ENCODE measurements at regions not wholly inside any gene's neighbourhood (a gene's known extent, or its start where the extent isn't known, plus 50 kb on each side); places are given as distances from the start of the nearest gene placed in this dataset.
"Not testable (repeated sequence)": the region's sequence is repeated elsewhere in the genome, so short reads cannot be mapped to it uniquely, and the experiment has no call there.

- H3K36me3 Mint-ChIP-seq (ENCODE audit: low read depth); H3K27ac Mint-ChIP-seq; H3K4me3 Mint-ChIP-seq; H3K9me3 Mint-ChIP-seq; POLR2A ChIA-PET; H3K4me1 Mint-ChIP-seq; ATAC-seq (ENCODE audit: low read depth); H3K27me3 Mint-ChIP-seq; DNase-seq; intact Hi-C loops (cut with micrococcal nuclease); CTCF ChIA-PET: not testable (repeated sequence)
These were observed 75.9 kb downstream of the OR4F16 start for GRCh38 chr1:610538-610937.

DNA sequence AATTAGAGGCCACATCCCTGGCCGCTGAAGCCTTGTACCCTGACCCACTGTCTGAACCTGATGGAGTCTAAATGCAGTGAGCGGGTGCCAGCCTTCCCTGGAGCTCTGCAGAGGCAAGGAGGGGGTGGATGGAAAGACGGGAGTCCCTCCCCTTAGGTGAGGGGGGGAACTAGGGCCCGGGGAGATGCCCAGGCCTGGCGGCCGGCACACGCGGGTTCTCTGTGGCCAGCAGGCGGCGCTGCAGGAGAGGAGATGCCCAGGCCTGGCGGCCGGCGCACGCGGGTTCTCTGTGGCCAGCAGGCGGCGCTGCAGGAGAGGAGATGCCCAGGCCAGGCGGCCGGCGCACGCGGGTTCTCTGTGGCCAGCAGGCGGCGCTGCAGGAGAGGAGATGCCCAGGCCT is 77.3 kb downstream of the OR4F16 start:
- H3K4me1 Mint-ChIP-seq; H3K27ac Mint-ChIP-seq; POLR2A ChIA-PET; CTCF ChIA-PET; intact Hi-C loops (cut with micrococcal nuclease); H3K27me3 Mint-ChIP-seq; H3K36me3 Mint-ChIP-seq (ENCODE audit: low read depth); H3K9me3 Mint-ChIP-seq; H3K4me3 Mint-ChIP-seq; DNase-seq; ATAC-seq (ENCODE audit: low read depth): not testable (repeated sequence)

DNA sequence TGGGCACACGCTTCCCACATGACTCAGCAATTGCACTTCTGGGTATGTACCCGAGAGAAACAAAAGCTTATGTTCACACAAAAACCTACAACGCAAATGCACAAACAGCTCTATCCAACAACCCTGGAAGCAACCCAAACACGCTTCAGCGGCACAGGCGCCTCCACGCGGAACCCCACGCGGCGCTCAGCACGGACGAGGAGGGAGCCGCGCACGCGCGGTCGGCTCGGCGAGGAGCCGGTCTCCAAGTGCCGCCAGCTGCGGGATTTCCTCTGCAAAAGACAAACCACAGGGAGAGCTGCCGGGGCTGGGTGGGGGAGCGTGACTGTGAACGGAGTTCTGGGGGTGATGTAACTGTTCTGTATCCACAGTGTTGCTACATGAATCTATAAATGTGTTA is 81.2 kb downstream of the OR4F16 start:
- CTCF ChIA-PET; H3K27ac Mint-ChIP-seq; POLR2A ChIA-PET; DNase-seq; H3K9me3 Mint-ChIP-seq; H3K4me3 Mint-ChIP-seq; H3K4me1 Mint-ChIP-seq; intact Hi-C loops (cut with micrococcal nuclease); ATAC-seq (ENCODE audit: low read depth); H3K27me3 Mint-ChIP-seq; H3K36me3 Mint-ChIP-seq (ENCODE audit: low read depth): not testable (repeated sequence)

- H3K27ac Mint-ChIP-seq; H3K27me3 Mint-ChIP-seq; CTCF ChIA-PET; H3K4me3 Mint-ChIP-seq; H3K4me1 Mint-ChIP-seq; DNase-seq; POLR2A ChIA-PET; H3K36me3 Mint-ChIP-seq (ENCODE audit: low read depth); intact Hi-C loops (cut with micrococcal nuclease); H3K9me3 Mint-ChIP-seq; ATAC-seq (ENCODE audit: low read depth): not testable (repeated sequence)
These were observed 98.2 kb downstream of the OR4F16 start for GRCh38 chr1:588211-588610.

GRCh38 chr1:585992-586391 is 100.5 kb downstream of the OR4F16 start:
- H3K4me3 Mint-ChIP-seq; H3K36me3 Mint-ChIP-seq (ENCODE audit: low read depth); H3K27me3 Mint-ChIP-seq; H3K27ac Mint-ChIP-seq; CTCF ChIA-PET; intact Hi-C loops (cut with micrococcal nuclease); H3K9me3 Mint-ChIP-seq; ATAC-seq (ENCODE audit: low read depth); POLR2A ChIA-PET; H3K4me1 Mint-ChIP-seq: not testable (repeated sequence)
- peak; percentile 47 for DNase-seq

All from activated B cell treated with CpG ODN at 0.5 μM for 24 hours (primary cell).